ENCODE measurements at regions not wholly inside any gene's neighbourhood (a gene's known extent, or its start where the extent isn't known, plus 50 kb on each side); places are given as distances from the start of the nearest gene placed in this dataset.
A peak's percentile ranks its signal among the peaks of the same experiment; 100 is the strongest.

GRCh38 chr10:69734416-69734796 lies 67.3 kb upstream of the COL13A1 start:
- Histone ChIP-seq H2AFZ (ENCODE audit: low read length) (peak overlapping the region; percentile 44; the same call in 1 of the 2 replicates), H3K79me2 (ENCODE audit: insufficient read depth, low read depth, low read length) (no peaks in the 10 kb centered on the region), H3K36me3 (ENCODE audit: insufficient read depth, low read length) (no peaks in the 10 kb centered on the region), H4K20me1 (ENCODE audit: insufficient read depth, low read length) (no peaks in the 10 kb centered on the region), H3K27ac (ENCODE audit: low read depth, low read length, poor library complexity, severe bottlenecking) (no peak overlapping the region), H3K4me3 (ENCODE audit: low read depth, low read length, poor library complexity, severe bottlenecking) (no peak overlapping the region), H3K4me2 (ENCODE audit: low read length) (no peak overlapping the region), H3K4me1 (ENCODE audit: insufficient read depth, low read length, poor library complexity, severe bottlenecking) (peaks cover 8% of the 10 kb centered on the region), H3K9me2 (ENCODE audit: insufficient read depth, low read length) (no peaks in the 10 kb centered on the region), H3K9me3 (ENCODE audit: low read length) (no peaks in the 10 kb centered on the region)
- intact Hi-C loops (cut with micrococcal nuclease; ENCODE audit: unreplicated experiment) = no loop called here
- POLR2A ChIA-PET = no interaction called here
- BruUV-seq (replicated peaks) = no TSS peak
- TF ChIP-seq EZH2phosphoT487 (IDR thresholded peaks at IDR 0.05; ENCODE audit: borderline replicate concordance, low read depth, low read length) = no peak
- TF ChIP-seq, protein P1, sequence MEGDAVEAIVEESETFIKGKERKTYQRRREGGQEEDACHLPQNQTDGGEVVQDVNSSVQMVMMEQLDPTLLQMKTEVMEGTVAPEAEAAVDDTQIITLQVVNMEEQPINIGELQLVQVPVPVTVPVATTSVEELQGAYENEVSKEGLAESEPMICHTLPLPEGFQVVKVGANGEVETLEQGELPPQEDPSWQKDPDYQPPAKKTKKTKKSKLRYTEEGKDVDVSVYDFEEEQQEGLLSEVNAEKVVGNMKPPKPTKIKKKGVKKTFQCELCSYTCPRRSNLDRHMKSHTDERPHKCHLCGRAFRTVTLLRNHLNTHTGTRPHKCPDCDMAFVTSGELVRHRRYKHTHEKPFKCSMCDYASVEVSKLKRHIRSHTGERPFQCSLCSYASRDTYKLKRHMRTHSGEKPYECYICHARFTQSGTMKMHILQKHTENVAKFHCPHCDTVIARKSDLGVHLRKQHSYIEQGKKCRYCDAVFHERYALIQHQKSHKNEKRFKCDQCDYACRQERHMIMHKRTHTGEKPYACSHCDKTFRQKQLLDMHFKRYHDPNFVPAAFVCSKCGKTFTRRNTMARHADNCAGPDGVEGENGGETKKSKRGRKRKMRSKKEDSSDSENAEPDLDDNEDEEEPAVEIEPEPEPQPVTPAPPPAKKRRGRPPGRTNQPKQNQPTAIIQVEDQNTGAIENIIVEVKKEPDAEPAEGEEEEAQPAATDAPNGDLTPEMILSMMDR (conservative IDR thresholded peaks at IDR 0.05; ENCODE audit: low read length) = no peak
- CTCF ChIA-PET (ENCODE audit: unreplicated experiment) = no interaction called here
- DNase-seq (ENCODE audit: low spot score) = no peak

GRCh38 chr10:69734797-69735468 lies 66.8 kb upstream of the COL13A1 start:
- Histone ChIP-seq H2AFZ (ENCODE audit: low read length) (peak overlapping the region; percentile 44; the same call in 1 of the 2 replicates), H3K9me3 (ENCODE audit: low read length) (no peaks in the 10 kb centered on the region), H3K4me2 (ENCODE audit: low read length) (no peak overlapping the region), H3K9me2 (ENCODE audit: insufficient read depth, low read length) (no peaks in the 10 kb centered on the region), H3K4me1 (ENCODE audit: insufficient read depth, low read length, poor library complexity, severe bottlenecking) (peaks cover 8% of the 10 kb centered on the region), H3K36me3 (ENCODE audit: insufficient read depth, low read length) (no peaks in the 10 kb centered on the region), H4K20me1 (ENCODE audit: insufficient read depth, low read length) (no peaks in the 10 kb centered on the region), H3K4me3 (ENCODE audit: low read depth, low read length, poor library complexity, severe bottlenecking) (no peak overlapping the region), H3K27ac (ENCODE audit: low read depth, low read length, poor library complexity, severe bottlenecking) (no peak overlapping the region), H3K79me2 (ENCODE audit: insufficient read depth, low read depth, low read length) (no peaks in the 10 kb centered on the region)
- TF ChIP-seq, protein P1 (conservative IDR thresholded peaks at IDR 0.05; ENCODE audit: low read length) = no peak
- TF ChIP-seq EZH2phosphoT487 (IDR thresholded peaks at IDR 0.05; ENCODE audit: borderline replicate concordance, low read depth, low read length) = no peak
- BruUV-seq (replicated peaks) = no TSS peak
- POLR2A ChIA-PET = no interaction called here
- DNase-seq (ENCODE audit: low spot score) = peak; percentile 22
- CTCF ChIA-PET (ENCODE audit: unreplicated experiment) = no interaction called here
- intact Hi-C loops (cut with micrococcal nuclease; ENCODE audit: unreplicated experiment) = no loop called here

DNA sequence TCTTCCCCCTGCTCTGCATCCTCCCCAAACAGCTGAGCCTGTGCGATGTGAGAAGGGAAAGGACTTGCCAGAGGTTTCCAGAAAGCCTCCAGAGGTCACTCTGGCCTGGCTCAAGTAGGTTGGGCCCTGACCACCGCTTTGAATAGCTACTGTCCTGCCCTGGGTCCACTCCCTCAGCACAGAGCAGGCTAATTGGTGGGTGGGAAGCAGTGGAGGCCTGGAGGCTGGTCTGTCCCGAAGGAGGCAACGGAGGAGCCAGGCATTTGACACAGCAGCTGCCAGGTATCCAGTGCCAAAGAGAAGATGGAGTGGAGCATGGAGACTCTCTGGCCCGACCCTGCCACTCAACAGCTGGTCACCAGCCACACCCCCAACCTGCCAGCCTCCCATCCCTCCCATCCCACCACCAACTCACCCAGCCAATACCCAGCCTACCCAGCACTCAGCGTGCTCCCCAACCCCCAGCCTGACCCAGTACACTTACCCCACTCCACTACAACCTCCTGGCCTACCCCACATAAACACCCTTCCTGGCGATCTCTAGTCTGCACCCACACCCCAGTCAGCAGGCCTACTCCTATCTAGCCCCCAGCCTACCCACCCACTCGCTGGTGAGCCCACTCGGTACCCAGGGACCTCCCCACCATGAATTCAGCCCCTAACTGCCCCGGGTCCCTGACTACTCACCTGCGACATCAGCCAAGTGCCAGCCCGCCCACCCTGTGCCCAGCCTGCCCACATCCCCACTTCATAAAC lies 64.6 kb upstream of the COL13A1 start:
- H3K9me2 ChIP-seq (ENCODE audit: insufficient read depth, low read length) = no peaks in the 10 kb centered on the region
- peaks cover 8% of the 10 kb centered on the region for H3K4me1 ChIP-seq (ENCODE audit: insufficient read depth, low read length, poor library complexity, severe bottlenecking)
- no peak overlapping the region for H2AFZ ChIP-seq (ENCODE audit: low read length)
- no peak overlapping the region for H3K4me2 ChIP-seq (ENCODE audit: low read length)
- H3K36me3 ChIP-seq (ENCODE audit: insufficient read depth, low read length) = no peaks in the 10 kb centered on the region
- BruUV-seq (replicated peaks) = no TSS peak
- no peaks in the 10 kb centered on the region for H3K9me3 ChIP-seq (ENCODE audit: low read length)
- no peaks in the 10 kb centered on the region for H3K79me2 ChIP-seq (ENCODE audit: insufficient read depth, low read depth, low read length)
- no peak for DNase-seq (ENCODE audit: low spot score)
- intact Hi-C loops (cut with micrococcal nuclease; ENCODE audit: unreplicated experiment) = no loop called here
- CTCF ChIA-PET (ENCODE audit: unreplicated experiment) = no interaction called here
- POLR2A ChIA-PET = interaction anchor here (0.6 kb wide), 1 partner anchor 18 kb away, joined by 3 read pairs; no protein-coding TSS in a partner anchor
- no peak overlapping the region for H3K27ac ChIP-seq (ENCODE audit: low read depth, low read length, poor library complexity, severe bottlenecking)
- H3K4me3 ChIP-seq (ENCODE audit: low read depth, low read length, poor library complexity, severe bottlenecking) = no peak overlapping the region
- TF ChIP-seq, protein P1 (conservative IDR thresholded peaks at IDR 0.05; ENCODE audit: low read length) = no peak
- no peaks in the 10 kb centered on the region for H4K20me1 ChIP-seq (ENCODE audit: insufficient read depth, low read length)

Measured in OCI-LY7 (cell line).